ENCODE measurements at regions not wholly inside any gene's neighbourhood (a gene's known extent, or its start where the extent isn't known, plus 50 kb on each side); places are given as distances from the start of the nearest gene placed in this dataset.

- TF ChIP-seq YY1 (IDR thresholded peaks at IDR 0.05; ENCODE audit: insufficient read depth, insufficient read length) = no peak
- no peak for TF ChIP-seq SUZ12 (IDR thresholded peaks at IDR 0.05; ENCODE audit: extremely low read depth, insufficient read depth, insufficient read length)
- TF ChIP-seq ZNF274 (IDR thresholded peaks at IDR 0.05; ENCODE audit: low read depth, low read length) = no peak
Measured at GRCh38 chr2:160666154-160667060, 172.8 kb upstream of the RBMS1 start.
